OCI-LY7 (cell line): ENCODE measurements at regions not wholly inside any gene's neighbourhood (a gene's known extent, or its start where the extent isn't known, plus 50 kb on each side); places are given as distances from the start of the nearest gene placed in this dataset.

Experiments used
- EZH2phosphoT487 ChIP-seq: fragments of 200-600 bp; sonication (generic); IDR thresholded peaks from 2 replicates; pipeline ENCODE4 v1.6.1; 2018; ENCODE audit warnings: low read depth, borderline replicate concordance, mild to moderate bottlenecking, mixed run types, antibody characterized with exemption, low read length, moderate library complexity, mixed read lengths
- TF ChIP-seq, protein P1 (sequence below): fragments of 200-600 bp; sonication (generic); conservative IDR thresholded peaks from 2 replicates; pipeline ENCODE4 v1.5.1; 2014; ENCODE audit warnings: mild to moderate bottlenecking, antibody characterized with exemption, low read length, moderate library complexity, mixed read lengths

- TF ChIP-seq, protein P1, sequence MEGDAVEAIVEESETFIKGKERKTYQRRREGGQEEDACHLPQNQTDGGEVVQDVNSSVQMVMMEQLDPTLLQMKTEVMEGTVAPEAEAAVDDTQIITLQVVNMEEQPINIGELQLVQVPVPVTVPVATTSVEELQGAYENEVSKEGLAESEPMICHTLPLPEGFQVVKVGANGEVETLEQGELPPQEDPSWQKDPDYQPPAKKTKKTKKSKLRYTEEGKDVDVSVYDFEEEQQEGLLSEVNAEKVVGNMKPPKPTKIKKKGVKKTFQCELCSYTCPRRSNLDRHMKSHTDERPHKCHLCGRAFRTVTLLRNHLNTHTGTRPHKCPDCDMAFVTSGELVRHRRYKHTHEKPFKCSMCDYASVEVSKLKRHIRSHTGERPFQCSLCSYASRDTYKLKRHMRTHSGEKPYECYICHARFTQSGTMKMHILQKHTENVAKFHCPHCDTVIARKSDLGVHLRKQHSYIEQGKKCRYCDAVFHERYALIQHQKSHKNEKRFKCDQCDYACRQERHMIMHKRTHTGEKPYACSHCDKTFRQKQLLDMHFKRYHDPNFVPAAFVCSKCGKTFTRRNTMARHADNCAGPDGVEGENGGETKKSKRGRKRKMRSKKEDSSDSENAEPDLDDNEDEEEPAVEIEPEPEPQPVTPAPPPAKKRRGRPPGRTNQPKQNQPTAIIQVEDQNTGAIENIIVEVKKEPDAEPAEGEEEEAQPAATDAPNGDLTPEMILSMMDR: no peak
- no peak for TF ChIP-seq EZH2phosphoT487
Measured at GRCh38 chr14:86168371-86168770, 638.4 kb downstream of the FLRT2 start.
